ENCODE measurements at regions not wholly inside any gene's neighbourhood (a gene's known extent, or its start where the extent isn't known, plus 50 kb on each side); places are given as distances from the start of the nearest gene placed in this dataset.

DNA sequence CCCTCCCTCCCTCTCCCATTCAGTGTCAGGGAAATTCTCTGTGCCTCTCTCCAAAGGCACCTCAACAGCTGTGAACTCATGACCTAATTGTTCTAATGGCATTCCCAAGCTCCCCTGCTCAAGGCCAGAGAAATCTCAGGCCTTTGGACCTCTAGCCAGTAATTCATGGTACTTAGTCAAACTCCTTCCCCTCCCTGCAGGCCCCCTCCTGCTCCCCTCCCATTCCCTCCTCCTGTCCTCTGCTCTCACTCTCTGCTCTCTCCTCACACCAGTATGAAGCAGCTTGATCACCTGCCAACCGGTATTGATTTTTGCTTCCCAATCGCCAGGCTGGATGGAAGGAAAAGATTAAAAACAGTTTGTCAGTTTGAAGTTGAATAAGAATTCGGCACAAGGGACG lies 370.5 kb upstream of the PBX1 start:
- BruUV-seq (replicated peaks), result no TSS peak
- CTCF ChIA-PET, result no interaction called here
- H4K20me1 ChIP-seq (replicated peaks; ENCODE audit: control insufficient read depth, extremely low read depth, insufficient read depth, low read length), result no peaks in the 10 kb centered on the region

DNA sequence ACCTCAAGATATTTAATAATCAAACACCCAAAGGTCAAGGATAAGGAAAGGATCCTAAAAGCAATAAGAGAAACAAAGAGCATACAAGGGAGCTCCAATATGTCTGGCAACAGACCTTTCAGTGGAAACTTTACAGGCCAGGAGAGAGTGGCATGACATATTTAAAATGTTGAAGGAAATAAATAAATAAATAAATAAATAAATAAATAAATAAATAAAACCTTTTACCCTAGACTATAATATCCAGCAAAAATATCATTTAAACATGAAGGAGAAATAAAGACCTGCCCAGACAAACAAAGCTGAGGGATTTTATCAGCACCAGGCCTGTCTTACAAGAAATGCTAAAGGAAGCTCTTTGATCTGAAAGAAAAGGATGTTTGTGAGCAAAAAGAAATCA lies 367.8 kb upstream of the PBX1 start:
- Histone ChIP-seq H3K79me2 (ENCODE audit: control insufficient read depth, insufficient read depth, low read length) (no peaks in the 10 kb centered on the region), H3K27me3 (ENCODE audit: control insufficient read depth in 2 of 2, insufficient read depth in 2 of 2, low read length in 2 of 2) (no peaks in the 10 kb centered on the region), H3K4me2 (ENCODE audit: insufficient read depth, low read length) (no peak overlapping the region), H3K36me3 (ENCODE audit: control insufficient read depth in 2 of 2, extremely low read depth in 1 of 2, insufficient read depth in 2 of 2, low read length in 2 of 2) (no peaks in the 10 kb centered on the region), H3K9me1 (replicated peaks; ENCODE audit: control insufficient read depth, extremely low read depth, insufficient read depth, low read length) (no peaks in the 10 kb centered on the region), H4K20me1 (replicated peaks; ENCODE audit: control insufficient read depth, extremely low read depth, insufficient read depth, low read length) (no peaks in the 10 kb centered on the region), H3K9ac (replicated peaks; ENCODE audit: extremely low read depth, insufficient read depth, low read length) (no peak overlapping the region), H3K4me1 (ENCODE audit: control insufficient read depth, extremely low read depth, insufficient read depth, low read length) (no peaks in the 10 kb centered on the region), H3K9me3 (replicated peaks; ENCODE audit: control insufficient read depth, insufficient read depth, low read length) (no peaks in the 10 kb centered on the region), H2AFZ (ENCODE audit: low read depth, low read length) (no peak overlapping the region), H3K27ac (ENCODE audit: insufficient read depth, low read depth, low read length) (no peak overlapping the region), H3K4me3 (replicated peaks in 1 of 3; ENCODE audit: insufficient read depth in 1 of 3, low read depth in 1 of 3, low read length in 3 of 3) (no peak overlapping the region)
- FAIRE-seq (no peak), DNase-seq (ENCODE audit: low read depth, low spot score) (no peak)
- dilution Hi-C loops (cut with MboI; ENCODE audit: extremely low pct_ligation_motif_present, low sequenced_read_pairs) (no loop called here), intact Hi-C loops (cut with micrococcal nuclease) (no loop called here)
- POLR2A ChIA-PET, result no interaction called here
- CTCF ChIA-PET, result no interaction called here
- no peak for TF ChIP-seq POLR2AphosphoS5 (IDR thresholded peaks at IDR 0.05; ENCODE audit: insufficient read depth, low read depth, low read length)
- BruUV-seq (replicated peaks), result no TSS peak

More for the DNA sequence above, 370.5 kb upstream of the PBX1 start:
- H3K36me3 ChIP-seq (ENCODE audit: control insufficient read depth in 2 of 2, extremely low read depth in 1 of 2, insufficient read depth in 2 of 2, low read length in 2 of 2), result no peaks in the 10 kb centered on the region
- DNase-seq (ENCODE audit: low read depth, low spot score), result no peak
- no peaks in the 10 kb centered on the region for H3K4me1 ChIP-seq (ENCODE audit: control insufficient read depth, extremely low read depth, insufficient read depth, low read length)
- H3K9me1 ChIP-seq (replicated peaks; ENCODE audit: control insufficient read depth, extremely low read depth, insufficient read depth, low read length), result no peaks in the 10 kb centered on the region
- no peak overlapping the region for H3K4me3 ChIP-seq (replicated peaks in 1 of 3; ENCODE audit: insufficient read depth in 1 of 3, low read depth in 1 of 3, low read length in 3 of 3)
- H3K27me3 ChIP-seq (ENCODE audit: control insufficient read depth in 2 of 2, insufficient read depth in 2 of 2, low read length in 2 of 2), result no peaks in the 10 kb centered on the region
- H3K27ac ChIP-seq (ENCODE audit: insufficient read depth, low read depth, low read length), result no peak overlapping the region
- intact Hi-C loops (cut with micrococcal nuclease), result no loop called here
- H3K4me2 ChIP-seq (ENCODE audit: insufficient read depth, low read length), result no peak overlapping the region
- POLR2A ChIA-PET, result no interaction called here
- no peaks in the 10 kb centered on the region for H3K79me2 ChIP-seq (ENCODE audit: control insufficient read depth, insufficient read depth, low read length)
- no peak overlapping the region for H3K9ac ChIP-seq (replicated peaks; ENCODE audit: extremely low read depth, insufficient read depth, low read length)
- TF ChIP-seq, protein P1, sequence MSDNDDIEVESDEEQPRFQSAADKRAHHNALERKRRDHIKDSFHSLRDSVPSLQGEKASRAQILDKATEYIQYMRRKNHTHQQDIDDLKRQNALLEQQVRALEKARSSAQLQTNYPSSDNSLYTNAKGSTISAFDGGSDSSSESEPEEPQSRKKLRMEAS (IDR thresholded peaks at IDR 0.05; ENCODE audit: insufficient read depth, insufficient read length), result no peak
- no peak for TF ChIP-seq MYC (IDR thresholded peaks at IDR 0.05; ENCODE audit: low read depth, low read length)
- no peak for TF ChIP-seq GATA2 (IDR thresholded peaks at IDR 0.05; ENCODE audit: insufficient read depth, insufficient read length, low read depth, low read length)
- TF ChIP-seq, protein P2, sequence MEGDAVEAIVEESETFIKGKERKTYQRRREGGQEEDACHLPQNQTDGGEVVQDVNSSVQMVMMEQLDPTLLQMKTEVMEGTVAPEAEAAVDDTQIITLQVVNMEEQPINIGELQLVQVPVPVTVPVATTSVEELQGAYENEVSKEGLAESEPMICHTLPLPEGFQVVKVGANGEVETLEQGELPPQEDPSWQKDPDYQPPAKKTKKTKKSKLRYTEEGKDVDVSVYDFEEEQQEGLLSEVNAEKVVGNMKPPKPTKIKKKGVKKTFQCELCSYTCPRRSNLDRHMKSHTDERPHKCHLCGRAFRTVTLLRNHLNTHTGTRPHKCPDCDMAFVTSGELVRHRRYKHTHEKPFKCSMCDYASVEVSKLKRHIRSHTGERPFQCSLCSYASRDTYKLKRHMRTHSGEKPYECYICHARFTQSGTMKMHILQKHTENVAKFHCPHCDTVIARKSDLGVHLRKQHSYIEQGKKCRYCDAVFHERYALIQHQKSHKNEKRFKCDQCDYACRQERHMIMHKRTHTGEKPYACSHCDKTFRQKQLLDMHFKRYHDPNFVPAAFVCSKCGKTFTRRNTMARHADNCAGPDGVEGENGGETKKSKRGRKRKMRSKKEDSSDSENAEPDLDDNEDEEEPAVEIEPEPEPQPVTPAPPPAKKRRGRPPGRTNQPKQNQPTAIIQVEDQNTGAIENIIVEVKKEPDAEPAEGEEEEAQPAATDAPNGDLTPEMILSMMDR (IDR thresholded peaks at IDR 0.05; ENCODE audit: extremely low read depth in 1 of 2, insufficient read depth in 1 of 2, low read depth in 1 of 2, low read length in 2 of 2), result no peak
- no peak for TF ChIP-seq JUN (IDR thresholded peaks at IDR 0.05; ENCODE audit: borderline replicate concordance, insufficient read depth, insufficient read length, low read depth)
- no peak for TF ChIP-seq FOS (IDR thresholded peaks at IDR 0.05; ENCODE audit: borderline replicate concordance, insufficient read depth, low read length)
- TF ChIP-seq EZH2 (IDR thresholded peaks at IDR 0.05; ENCODE audit: borderline replicate concordance, low read depth, low read length, severe bottlenecking), result no peak
- TF ChIP-seq POLR2A (IDR thresholded peaks at IDR 0.05; ENCODE audit: low read depth, low read length), result no peak
- no peak for FAIRE-seq
- no peak overlapping the region for H2AFZ ChIP-seq (ENCODE audit: low read depth, low read length)
- dilution Hi-C loops (cut with MboI; ENCODE audit: extremely low pct_ligation_motif_present, low sequenced_read_pairs), result no loop called here
- no peaks in the 10 kb centered on the region for H3K9me3 ChIP-seq (replicated peaks; ENCODE audit: control insufficient read depth, insufficient read depth, low read length)
